IMR-90 (cell line): ENCODE measurements at regions not wholly inside any gene's neighbourhood (a gene's known extent, or its start where the extent isn't known, plus 50 kb on each side); places are given as distances from the start of the nearest gene placed in this dataset.

ENCODE experiments used
- ATAC-seq: fragments of 200-7000 bp; cut with Tn5 transposase; 2 replicates; pipeline ENCODE4 v1.9.1; 2020; ENCODE audit warnings: low read depth, mild to moderate bottlenecking, moderate library complexity
- BruUV-seq: library from RNA; stranded (reverse); fragments of 400-500 nt; replicated peaks from 2 replicates; lab custom pipeline; 2021; lab: Mats Ljungman, UMichigan
- CTCF ChIA-PET: fragments of 300-600 bp; formaldehyde crosslinking; extraction: SDS; loops from one replicate; lab custom pipeline; 2021; ENCODE audit warnings: antibody characterized with exemption; lab: Yijun Ruan, JAX
- POLR2A ChIA-PET: fragments of 300-600 bp; sonication (Branson Sonifier 250); formaldehyde crosslinking; loops from one replicate; lab custom pipeline; 2022; ENCODE audit warnings: antibody characterized with exemption; ENCODE audit not compliant: unreplicated experiment; lab: Charles Lee
- DNase-seq: peaks from one replicate; pipeline ENCODE4 v3.0.0; 2013
- H2AFZ ChIP-seq: replicated peaks from 2 replicates; pipeline ENCODE3; 2013; ENCODE audit warnings: low read length, mild to moderate bottlenecking; ENCODE audit not compliant: poor library complexity
- H2AK5ac ChIP-seq: 2 replicates; pipeline ENCODE4 v1.6.1; 2013; ENCODE audit warnings: low read depth, low read length, inconsistent platforms
- H2AK9ac ChIP-seq: replicated peaks from 2 replicates; pipeline ENCODE3; 2013; ENCODE audit warnings: mild to moderate bottlenecking, low read depth, low read length, moderate library complexity; ENCODE audit not compliant: poor library complexity
- H2BK120ac ChIP-seq: 2 replicates; pipeline ENCODE4 v1.6.1; 2013; ENCODE audit warnings: low read depth, low read length, inconsistent platforms
- H2BK15ac ChIP-seq: 3 replicates; pipeline ENCODE4 v1.6.1; 2013; ENCODE audit warnings: low read depth, low read length, inconsistent platforms
- H2BK20ac ChIP-seq: 2 replicates; pipeline ENCODE4 v1.6.1; 2013; ENCODE audit warnings: low read depth, mild to moderate bottlenecking, inconsistent platforms, low read length, moderate library complexity
- H2BK5ac ChIP-seq: 2 replicates; pipeline ENCODE4 v1.6.1; 2013; ENCODE audit warnings: mild to moderate bottlenecking, low read depth, low read length, inconsistent platforms; ENCODE audit not compliant: poor library complexity, severe bottlenecking
- H3K14ac ChIP-seq: replicated peaks from 2 replicates; pipeline ENCODE4 v1.6.1; 2013; ENCODE audit warnings: low read depth, low read length, inconsistent platforms
- H3K18ac ChIP-seq: 2 replicates; pipeline ENCODE4 v1.6.1; 2013; ENCODE audit warnings: low read depth, low read length, control low read depth
- H3K23ac ChIP-seq: 2 replicates; pipeline ENCODE4 v1.6.1; 2013; ENCODE audit warnings: low read depth, low read length, inconsistent platforms
- H3K27ac ChIP-seq: 2 replicates; pipeline ENCODE4 v1.5.1; 2013; ENCODE audit warnings: mild to moderate bottlenecking, control low read depth, low read length; ENCODE audit not compliant: insufficient read depth
- H3K27me3 ChIP-seq: 2 replicates; pipeline ENCODE4 v1.6.1; 2013; ENCODE audit warnings: low read length; ENCODE audit not compliant: control insufficient read depth, insufficient read depth
- H3K36me3 ChIP-seq: 2 replicates; pipeline ENCODE4 v1.6.1; 2013; ENCODE audit warnings: low read length, mixed read lengths; ENCODE audit not compliant: control insufficient read depth, insufficient read depth
- H3K4ac ChIP-seq: 2 replicates; pipeline ENCODE4 v1.6.1; 2013; ENCODE audit warnings: low read depth, low read length, inconsistent platforms
- H3K4me1 ChIP-seq: 2 replicates; pipeline ENCODE4 v1.6.1; 2013; ENCODE audit warnings: low read length, mixed read lengths; ENCODE audit not compliant: control insufficient read depth, insufficient read depth
- H3K4me2 ChIP-seq: 2 replicates; pipeline ENCODE4 v1.6.1; 2013; ENCODE audit warnings: low read depth, mild to moderate bottlenecking, control low read depth, low read length, moderate library complexity
- H3K4me3 ChIP-seq: 2 replicates; pipeline ENCODE4 v1.5.1; 2013; ENCODE audit warnings: low read depth, mild to moderate bottlenecking, control low read depth, low read length, moderate library complexity; ENCODE audit not compliant: insufficient read depth
- H3K56ac ChIP-seq: 2 replicates; pipeline ENCODE4 v1.6.1; 2013; ENCODE audit warnings: low read length, inconsistent platforms; ENCODE audit not compliant: insufficient read depth; ENCODE audit errors: extremely low read depth
- H3K79me1 ChIP-seq, 2 experiments: 2 replicates each; pipeline ENCODE4 v1.6.1; 2013; ENCODE audit warnings: low read length in 2 of 2, inconsistent platforms in 1 of 2, low read depth in 1 of 2
- H3K9ac ChIP-seq: 2 replicates; pipeline ENCODE4 v1.6.1; 2013; ENCODE audit warnings: low read depth, low read length, control low read depth
- H3K9me1 ChIP-seq: 2 replicates; pipeline ENCODE4 v1.6.1; 2013; ENCODE audit warnings: low read length, inconsistent platforms; ENCODE audit not compliant: insufficient read depth
- H3K9me3 ChIP-seq: 2 replicates; pipeline ENCODE4 v1.6.1; 2013; ENCODE audit warnings: low read length; ENCODE audit not compliant: control insufficient read depth, insufficient read depth
- H4K20me1 ChIP-seq: 2 replicates; pipeline ENCODE4 v1.6.1; 2013; ENCODE audit warnings: low read length, inconsistent platforms; ENCODE audit not compliant: insufficient read depth
- H4K5ac ChIP-seq: 2 replicates; pipeline ENCODE4 v1.6.1; 2013; ENCODE audit warnings: mild to moderate bottlenecking, low read depth, low read length, control low read depth
- H4K8ac ChIP-seq, 2 experiments: 2 replicates each; pipeline ENCODE4 v1.6.1; 2013; ENCODE audit warnings: low read depth in 2 of 2, low read length in 2 of 2, control low read depth in 1 of 2, inconsistent platforms in 1 of 2
- H4K91ac ChIP-seq: 2 replicates; pipeline ENCODE4 v1.6.1; 2013; ENCODE audit warnings: low read depth, low read length, inconsistent platforms; ENCODE audit not compliant: insufficient read depth
- BHLHE40 ChIP-seq: fragments of 150-350 bp; IDR thresholded peaks from 2 replicates; pipeline ENCODE4 v1.6.1; 2016; ENCODE audit warnings: mild to moderate bottlenecking, low read depth, low read length
- CEBPB ChIP-seq: IDR thresholded peaks from 2 replicates; pipeline ENCODE4 v1.6.1; 2012; ENCODE audit warnings: low read depth, low read length, improper control_type of control experiment
- CHD1 ChIP-seq: IDR thresholded peaks from 2 replicates; pipeline ENCODE4 v1.6.1; 2012; ENCODE audit warnings: low read depth, low read length, improper control_type of control experiment
- MAFK ChIP-seq: IDR thresholded peaks from 2 replicates; pipeline ENCODE4 v1.6.1; 2012; ENCODE audit warnings: low read depth, low read length, improper control_type of control experiment
- MAZ ChIP-seq: IDR thresholded peaks from 2 replicates; pipeline ENCODE4 v1.6.1; 2012; ENCODE audit warnings: low read depth, mild to moderate bottlenecking, low read length, improper control_type of control experiment, moderate library complexity, borderline replicate concordance
- dilution Hi-C: fragments of 300-500 bp; cut with HindIII; formaldehyde crosslinking; loops from one replicate; pipeline ENCODE4 v1.14.3; 2018; ENCODE audit warnings: low sequenced_read_pairs; ENCODE audit not compliant: unreplicated experiment
- in situ Hi-C: fragments of 300-500 bp; cut with MboI; formaldehyde crosslinking; loops from 3 replicates; pipeline ENCODE4 v1.14.3; 2019; ENCODE audit warnings: low sequenced_read_pairs, inconsistent platforms, mixed read lengths
- intact Hi-C: fragments of 100-400 bp; cut with micrococcal nuclease; formaldehyde crosslinking; loops from 2 replicates; pipeline ENCODE4 v1.10.0; 2022
- TF ChIP-seq, protein P1 (sequence below): conservative IDR thresholded peaks from 2 replicates; pipeline ENCODE4 v1.5.1; 2012; ENCODE audit warnings: mild to moderate bottlenecking, low read depth, low read length, improper control_type of control experiment

- in situ Hi-C loops = no loop called here
- TF ChIP-seq, protein P1, sequence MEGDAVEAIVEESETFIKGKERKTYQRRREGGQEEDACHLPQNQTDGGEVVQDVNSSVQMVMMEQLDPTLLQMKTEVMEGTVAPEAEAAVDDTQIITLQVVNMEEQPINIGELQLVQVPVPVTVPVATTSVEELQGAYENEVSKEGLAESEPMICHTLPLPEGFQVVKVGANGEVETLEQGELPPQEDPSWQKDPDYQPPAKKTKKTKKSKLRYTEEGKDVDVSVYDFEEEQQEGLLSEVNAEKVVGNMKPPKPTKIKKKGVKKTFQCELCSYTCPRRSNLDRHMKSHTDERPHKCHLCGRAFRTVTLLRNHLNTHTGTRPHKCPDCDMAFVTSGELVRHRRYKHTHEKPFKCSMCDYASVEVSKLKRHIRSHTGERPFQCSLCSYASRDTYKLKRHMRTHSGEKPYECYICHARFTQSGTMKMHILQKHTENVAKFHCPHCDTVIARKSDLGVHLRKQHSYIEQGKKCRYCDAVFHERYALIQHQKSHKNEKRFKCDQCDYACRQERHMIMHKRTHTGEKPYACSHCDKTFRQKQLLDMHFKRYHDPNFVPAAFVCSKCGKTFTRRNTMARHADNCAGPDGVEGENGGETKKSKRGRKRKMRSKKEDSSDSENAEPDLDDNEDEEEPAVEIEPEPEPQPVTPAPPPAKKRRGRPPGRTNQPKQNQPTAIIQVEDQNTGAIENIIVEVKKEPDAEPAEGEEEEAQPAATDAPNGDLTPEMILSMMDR = no peak
- TF ChIP-seq CHD1 (no peak), CEBPB (no peak), MAZ (no peak), MAFK (0 out of 2 replicates have a peak, but pooled peaks have one; percentile 7), BHLHE40 (no peak)
- no peaks in the 10 kb centered on the region for H3K9me3 ChIP-seq
These were observed 124.2 kb upstream of the N4BP1 start for GRCh38 chr16:48734220-48734619.

More at GRCh38 chr16:48734220-48734619, 124.2 kb upstream of the N4BP1 start:
- Histone ChIP-seq H2BK15ac (no peak overlapping the region), H3K4me3 (no peak overlapping the region), H4K20me1 (no peaks in the 10 kb centered on the region), H2AK5ac (no peak overlapping the region), H4K5ac (no peak overlapping the region), H3K4ac (no peak overlapping the region), H3K23ac (no peak overlapping the region), H4K91ac (no peak overlapping the region), H3K4me1 (no peaks in the 10 kb centered on the region), H3K14ac (no peak overlapping the region), H2AFZ (no peak overlapping the region), H3K9me1 (no peaks in the 10 kb centered on the region), H2BK120ac (no peak overlapping the region), H3K9ac (no peak overlapping the region), H2AK9ac (no peak overlapping the region), H3K27me3 (no peaks in the 10 kb centered on the region), H3K4me2 (no peak overlapping the region), H2BK5ac (no peak overlapping the region), H3K27ac (no peak overlapping the region), H4K8ac (no peak overlapping the region), H3K36me3 (no peaks in the 10 kb centered on the region), H2BK20ac (no peak overlapping the region), H3K79me1 (no peaks in the 10 kb centered on the region), H3K18ac (no peak overlapping the region), H3K56ac (no peak overlapping the region)
- intact Hi-C loops = no loop called here
- dilution Hi-C loops = no loop called here
- ATAC-seq (no peak), DNase-seq (no peak)
- POLR2A ChIA-PET = no interaction called here
- BruUV-seq = no TSS peak
- CTCF ChIA-PET = interaction anchor here (0.7 kb wide), 1 partner anchor 9 kb away, joined by 3 read pairs; no protein-coding TSS in a partner anchor
